ENCODE measurements at regions not wholly inside any gene's neighbourhood (a gene's known extent, or its start where the extent isn't known, plus 50 kb on each side); places are given as distances from the start of the nearest gene placed in this dataset.
"Not testable (repeated sequence)": the region's sequence is repeated elsewhere in the genome, so short reads cannot be mapped to it uniquely, and the experiment has no call there.

- no peak for DNase-seq (ENCODE audit: low read depth)
Measured at GRCh38 chr5:90133941-90134340, 275.6 kb downstream of the CETN3 start.

GRCh38 chr5:90131383-90132133, 278.0 kb downstream of the CETN3 start:
- DNase-seq (ENCODE audit: low read depth) = no peak

GRCh38 chr5:90128551-90128950, 281.0 kb downstream of the CETN3 start:
- DNase-seq (ENCODE audit: low read depth) = no peak

GRCh38 chr5:90119531-90119971, 290.0 kb downstream of the CETN3 start:
- no peak for DNase-seq (ENCODE audit: low read depth)

- no peak for DNase-seq (ENCODE audit: low read depth)
Measured at GRCh38 chr5:90117005-90117404, 292.6 kb downstream of the CETN3 start.

- DNase-seq (ENCODE audit: low read depth) = no peak
Measured at GRCh38 chr5:90113108-90113507, 296.4 kb downstream of the CETN3 start.

GRCh38 chr5:90112033-90112692, 297.4 kb downstream of the CETN3 start:
- DNase-seq (ENCODE audit: low read depth) = no peak

- DNase-seq (ENCODE audit: low read depth) = no peak
Measured at GRCh38 chr5:90111364-90112032, 298.1 kb downstream of the CETN3 start.

GRCh38 chr5:90109285-90109684, 300.3 kb downstream of the CETN3 start:
- DNase-seq (ENCODE audit: low read depth) = no peak

GRCh38 chr5:90099099-90099498, 310.5 kb downstream of the CETN3 start:
- no peak for DNase-seq (ENCODE audit: low read depth)

- no peak for DNase-seq (ENCODE audit: low read depth)
Measured at GRCh38 chr5:90097082-90097477, 312.5 kb downstream of the CETN3 start.

- DNase-seq (ENCODE audit: low read depth) = peak; percentile 59
Measured at GRCh38 chr5:90096415-90097081, 313.0 kb downstream of the CETN3 start.

GRCh38 chr5:90095292-90096060, 314.1 kb downstream of the CETN3 start:
- no peak for DNase-seq (ENCODE audit: low read depth)

- DNase-seq (ENCODE audit: low read depth) = no peak
Measured at GRCh38 chr5:90093751-90094485, 315.6 kb downstream of the CETN3 start.

GRCh38 chr5:90092734-90093133, 316.8 kb downstream of the CETN3 start:
- DNase-seq (ENCODE audit: low read depth) = no peak

GRCh38 chr5:90084342-90084741, 325.2 kb downstream of the CETN3 start:
- DNase-seq (ENCODE audit: low read depth) = no peak

- not testable (repeated sequence) for DNase-seq (ENCODE audit: low read depth)
Measured at GRCh38 chr5:90073026-90073570, 336.5 kb downstream of the CETN3 start.

GRCh38 chr5:90071656-90072055, 337.9 kb downstream of the CETN3 start:
- no peak for DNase-seq (ENCODE audit: low read depth)

GRCh38 chr5:90071066-90071465, 338.5 kb downstream of the CETN3 start:
- no peak for DNase-seq (ENCODE audit: low read depth)

GRCh38 chr5:90066920-90067319, 342.6 kb downstream of the CETN3 start:
- no peak for DNase-seq (ENCODE audit: low read depth)

Data from HS-27A (cell line).